GM10266 (cell line): ENCODE measurements at regions not wholly inside any gene's neighbourhood (a gene's known extent, or its start where the extent isn't known, plus 50 kb on each side); places are given as distances from the start of the nearest gene placed in this dataset.

Source experiments
- DNase-seq: peaks from one replicate; pipeline ENCODE4 v3.0.0; 2012; ENCODE audit errors: extremely low spot score
- TF ChIP-seq, protein P1 (sequence below): IDR thresholded peaks from 2 replicates; pipeline ENCODE4 v1.5.1; 2012; ENCODE audit warnings: mild to moderate bottlenecking, low read depth; ENCODE audit not compliant: control insufficient read depth, insufficient read depth; ENCODE audit errors: missing control alignments

DNA sequence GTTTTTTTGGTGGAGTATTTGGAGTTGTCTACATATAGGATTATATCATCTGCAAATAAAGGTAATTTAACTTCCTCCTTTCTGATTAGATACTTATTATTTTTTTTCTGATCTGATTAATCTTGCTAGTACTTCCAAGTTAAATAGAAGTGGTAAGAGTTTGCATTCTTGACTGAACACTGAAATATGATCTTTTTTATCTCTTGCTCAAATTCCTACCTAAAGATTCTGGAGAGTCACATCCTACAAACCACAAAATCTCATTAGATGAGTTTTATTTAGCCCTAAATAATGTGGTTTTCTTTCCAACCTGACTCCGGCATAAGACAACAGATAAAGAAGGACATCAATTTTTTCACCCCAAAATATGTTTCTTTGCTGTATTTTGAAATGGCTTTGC is 977.9 kb upstream of the GBE1 start:
- DNase-seq: no peak
- TF ChIP-seq, protein P1, sequence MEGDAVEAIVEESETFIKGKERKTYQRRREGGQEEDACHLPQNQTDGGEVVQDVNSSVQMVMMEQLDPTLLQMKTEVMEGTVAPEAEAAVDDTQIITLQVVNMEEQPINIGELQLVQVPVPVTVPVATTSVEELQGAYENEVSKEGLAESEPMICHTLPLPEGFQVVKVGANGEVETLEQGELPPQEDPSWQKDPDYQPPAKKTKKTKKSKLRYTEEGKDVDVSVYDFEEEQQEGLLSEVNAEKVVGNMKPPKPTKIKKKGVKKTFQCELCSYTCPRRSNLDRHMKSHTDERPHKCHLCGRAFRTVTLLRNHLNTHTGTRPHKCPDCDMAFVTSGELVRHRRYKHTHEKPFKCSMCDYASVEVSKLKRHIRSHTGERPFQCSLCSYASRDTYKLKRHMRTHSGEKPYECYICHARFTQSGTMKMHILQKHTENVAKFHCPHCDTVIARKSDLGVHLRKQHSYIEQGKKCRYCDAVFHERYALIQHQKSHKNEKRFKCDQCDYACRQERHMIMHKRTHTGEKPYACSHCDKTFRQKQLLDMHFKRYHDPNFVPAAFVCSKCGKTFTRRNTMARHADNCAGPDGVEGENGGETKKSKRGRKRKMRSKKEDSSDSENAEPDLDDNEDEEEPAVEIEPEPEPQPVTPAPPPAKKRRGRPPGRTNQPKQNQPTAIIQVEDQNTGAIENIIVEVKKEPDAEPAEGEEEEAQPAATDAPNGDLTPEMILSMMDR: no peak

DNA sequence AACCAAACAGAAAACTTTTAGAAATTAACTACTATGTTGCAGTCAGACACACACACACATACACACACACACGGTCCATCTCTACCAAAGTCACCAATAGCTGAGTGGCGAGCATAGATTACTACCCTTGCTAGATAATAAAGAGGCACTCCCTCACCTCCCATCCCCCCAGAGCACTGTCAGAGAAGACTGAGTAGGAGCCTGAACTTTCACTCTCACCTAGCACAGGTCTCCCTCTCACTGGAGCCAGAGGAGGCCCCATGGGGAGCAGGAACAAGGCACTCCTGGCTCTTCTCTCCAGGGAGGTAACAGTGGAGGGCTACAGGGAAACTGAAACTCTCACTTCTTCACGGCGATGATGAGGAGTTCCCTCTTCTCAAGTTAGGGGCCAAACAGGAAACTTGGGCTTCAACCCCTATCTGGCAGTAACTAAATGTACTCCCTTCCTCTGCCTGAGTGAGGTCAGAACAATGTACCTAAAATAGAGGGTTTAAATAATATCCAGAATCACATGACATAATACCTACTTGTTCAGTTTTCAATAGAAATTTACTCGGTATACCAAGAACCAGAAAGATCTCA is 975.3 kb upstream of the GBE1 start:
- TF ChIP-seq, protein P1: no peak
- no peak for DNase-seq

DNA sequence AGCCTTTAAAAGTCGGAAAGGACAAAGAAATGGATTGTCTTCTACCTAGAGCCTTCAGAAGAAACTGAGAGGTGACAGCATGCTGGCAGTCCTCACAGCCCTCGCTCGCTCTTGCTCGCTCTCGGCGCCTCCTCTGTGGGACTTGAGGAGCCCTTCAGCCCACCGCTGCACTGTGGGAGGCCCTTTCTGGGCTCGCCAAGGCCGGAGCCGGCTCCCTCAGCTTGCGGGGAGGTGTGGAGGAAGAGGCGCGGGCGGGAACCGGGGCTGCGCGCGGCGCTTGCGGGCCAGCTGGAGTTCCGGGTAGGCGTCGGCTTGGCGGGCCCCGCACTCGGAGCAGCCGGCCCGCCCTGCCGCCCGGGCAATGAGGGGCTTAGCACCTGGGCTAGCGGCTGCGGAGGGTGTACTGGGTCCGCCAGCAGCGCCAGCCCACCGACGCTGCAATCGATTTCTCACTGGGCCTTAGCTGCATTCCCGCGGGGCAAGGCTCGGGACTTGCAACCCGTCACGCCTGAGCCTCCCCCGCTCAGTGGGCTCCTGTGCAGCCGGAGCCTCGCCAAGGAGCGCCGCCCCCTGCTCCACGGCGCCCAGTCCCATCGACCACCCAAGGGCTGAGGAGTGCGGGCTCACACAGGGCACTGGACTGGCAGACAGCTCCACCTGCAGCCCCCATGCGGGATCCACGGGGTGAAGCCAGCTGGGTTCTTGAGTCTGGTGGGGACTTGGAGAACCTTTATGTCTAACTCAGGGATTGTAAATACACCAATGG is 953.8 kb upstream of the GBE1 start:
- TF ChIP-seq, protein P1: no peak
- DNase-seq: no peak

DNA sequence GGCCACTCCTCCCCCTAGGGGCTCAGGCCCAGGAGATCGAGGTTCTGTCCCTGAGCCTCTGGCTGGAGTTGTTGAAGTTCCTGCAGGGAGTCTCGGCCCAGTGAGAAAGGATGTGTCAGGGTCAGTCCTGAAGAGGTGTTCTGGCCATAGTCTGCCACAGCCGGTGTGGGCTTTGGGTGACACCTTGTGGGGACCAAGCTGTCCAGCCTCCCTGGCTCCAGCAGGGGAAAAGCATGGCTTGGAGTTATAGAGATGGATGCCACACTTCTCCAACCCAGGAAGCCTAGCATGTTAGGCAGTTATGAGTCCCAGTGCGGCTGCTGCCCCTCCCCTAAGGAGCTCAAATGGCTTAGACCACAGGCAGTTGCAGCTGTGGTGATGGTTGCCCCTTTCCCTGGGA is 945.6 kb upstream of the GBE1 start:
- no peak for DNase-seq

DNA sequence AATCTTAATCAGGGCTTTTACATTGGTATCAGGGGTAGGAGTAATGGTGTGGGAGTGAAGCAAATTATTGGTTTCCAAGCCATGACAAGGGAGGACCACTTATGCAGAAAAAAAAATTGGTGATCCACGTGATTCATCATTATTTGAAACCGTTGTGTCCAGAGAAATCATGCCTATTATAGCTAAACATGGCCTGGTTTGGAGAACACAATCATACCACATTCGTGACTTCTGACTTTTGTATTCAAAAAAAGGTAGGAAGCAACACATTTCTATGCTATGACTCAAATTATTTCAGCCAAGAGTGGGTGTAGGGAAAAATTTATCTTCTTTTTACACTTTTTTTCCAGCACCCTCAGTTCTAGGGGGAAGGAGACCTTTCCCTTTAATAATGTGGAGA is 924.3 kb upstream of the GBE1 start:
- TF ChIP-seq, protein P1: no peak
- DNase-seq: no peak

More for the DNA sequence above, 945.6 kb upstream of the GBE1 start:
- TF ChIP-seq, protein P1: no peak

DNA sequence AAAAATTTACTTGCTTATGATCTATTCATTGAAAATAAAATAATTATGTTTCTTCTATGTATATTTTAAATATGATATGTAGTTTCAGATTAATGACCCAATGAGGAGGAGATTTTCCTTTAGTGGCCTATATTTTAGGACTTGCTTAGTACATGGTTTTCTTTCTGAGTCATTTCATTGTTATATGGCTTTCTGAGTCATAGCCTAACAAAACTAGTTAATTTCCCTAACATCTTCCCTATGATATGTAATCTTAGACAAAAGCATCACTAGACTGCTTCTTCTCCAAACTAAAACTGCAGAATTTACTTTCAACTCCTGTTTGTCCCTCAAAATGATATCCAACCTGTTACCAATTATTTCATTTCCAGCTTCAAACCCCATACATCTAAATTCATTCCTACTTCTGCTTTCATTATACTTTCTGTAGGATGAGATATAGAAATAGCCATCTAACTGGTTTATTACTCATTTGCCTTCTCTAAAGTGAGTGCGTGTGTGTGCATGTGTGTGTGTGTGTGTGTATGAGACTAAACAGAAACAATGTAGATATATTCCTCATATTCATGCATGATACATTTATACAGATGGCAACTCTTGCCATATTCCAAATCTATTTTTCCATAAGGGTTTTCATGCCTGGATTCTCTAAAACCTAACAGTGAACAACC is 915.0 kb upstream of the GBE1 start:
- TF ChIP-seq, protein P1: no peak
- no peak for DNase-seq

DNA sequence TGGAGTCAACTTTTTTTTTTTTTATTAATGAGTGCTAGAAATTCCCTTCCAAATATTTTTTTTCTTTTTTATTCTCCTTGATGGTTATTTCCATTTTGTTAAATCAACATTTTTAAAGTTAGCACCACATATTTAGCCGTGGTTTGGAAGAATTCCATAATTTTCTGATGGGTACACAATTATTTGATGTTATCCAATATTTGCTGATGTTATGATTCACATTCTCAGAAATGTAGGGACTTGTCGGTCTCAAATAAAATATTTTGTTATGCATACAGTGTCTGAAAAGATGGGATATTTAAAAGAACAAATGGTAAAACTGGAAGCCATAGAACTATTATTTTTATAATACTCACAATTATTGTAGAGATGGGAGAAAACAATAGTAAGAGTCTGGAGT is 911.5 kb upstream of the GBE1 start:
- TF ChIP-seq, protein P1: no peak
- no peak for DNase-seq
